ENCODE measurements at regions not wholly inside any gene's neighbourhood (a gene's known extent, or its start where the extent isn't known, plus 50 kb on each side); places are given as distances from the start of the nearest gene placed in this dataset.

- intact Hi-C loops (cut with DNase I): no loop called here
- H3K27me3 ChIP-seq: peaks cover 0 to 81% (median 0%) of the 10 kb centered on the region in 4 donors
- H3K27ac ChIP-seq: no peak overlapping the region
- DNase-seq: no peak
- no peaks in the 10 kb centered on the region for H3K9me3 ChIP-seq
- no peaks in the 10 kb centered on the region for H3K36me3 ChIP-seq
- TF ChIP-seq POLR2A (IDR thresholded peaks at IDR 0.05) (no peak), CTCF (IDR thresholded peaks at IDR 0.05) (no peak)
- no peak overlapping the region for H3K4me3 ChIP-seq
- peaks cover 0 to 6% (median 0%) of the 10 kb centered on the region in 3 donors for H3K4me1 ChIP-seq
- WGBS, 2 donors: 95% methylated on average over 7 of the region's 10 CpGs; no CpG with 5 or more reads in 1 of the 2 donors
Observed at GRCh38 chr20:58142843-58143185, 85.6 kb downstream of the ANKRD60 start.

- WGBS, 2 donors: 63 to 80% methylated on average over 13 to 16 of the region's 19 CpGs
- Histone ChIP-seq H3K27ac (no peak overlapping the region), H3K4me1 (peaks cover 0 to 6% (median 0%) of the 10 kb centered on the region in 3 donors), H3K36me3 (no peaks in the 10 kb centered on the region), H3K9me3 (no peaks in the 10 kb centered on the region), H3K4me3 (no peak overlapping the region), H3K27me3 (peaks cover 0 to 81% (median 0%) of the 10 kb centered on the region in 4 donors)
- DNase-seq: no peak
- intact Hi-C loops (cut with DNase I): no loop called here
- TF ChIP-seq POLR2A (IDR thresholded peaks at IDR 0.05) (no peak), CTCF (IDR thresholded peaks at IDR 0.05) (no peak)
Observed at GRCh38 chr20:58141971-58142842, 86.2 kb downstream of the ANKRD60 start.

GRCh38 chr20:58141496-58141895, 87.0 kb downstream of the ANKRD60 start:
- Histone ChIP-seq H3K27me3 (peaks cover 0 to 82% (median 0%) of the 10 kb centered on the region in 4 donors), H3K9me3 (no peaks in the 10 kb centered on the region), H3K36me3 (no peaks in the 10 kb centered on the region), H3K4me3 (no peak overlapping the region), H3K27ac (no peak overlapping the region), H3K4me1 (peaks cover 0 to 11% (median 0%) of the 10 kb centered on the region in 3 donors)
- TF ChIP-seq CTCF (IDR thresholded peaks at IDR 0.05) (no peak), POLR2A (IDR thresholded peaks at IDR 0.05) (no peak)
- intact Hi-C loops (cut with DNase I): no loop called here
- no peak for DNase-seq
- WGBS, 2 donors: 79% methylated on average over 4 of the region's 4 CpGs

- TF ChIP-seq CTCF (IDR thresholded peaks at IDR 0.05) (no peak), POLR2A (IDR thresholded peaks at IDR 0.05) (no peak)
- no peak for DNase-seq
- H3K4me1 ChIP-seq: peaks cover 0 to 15% (median 0%) of the 10 kb centered on the region in 3 donors
- no peak overlapping the region for H3K27ac ChIP-seq
- no peaks in the 10 kb centered on the region for H3K36me3 ChIP-seq
- no peak overlapping the region for H3K4me3 ChIP-seq
- no peaks in the 10 kb centered on the region for H3K9me3 ChIP-seq
- intact Hi-C loops (cut with DNase I): no loop called here
- 52 to 75% methylated on average over 2 to 3 of the region's 3 CpGs for WGBS, 2 donors
- H3K27me3 ChIP-seq: peaks cover 0 to 85% (median 0%) of the 10 kb centered on the region in 4 donors
Observed at GRCh38 chr20:58140787-58141425, 87.5 kb downstream of the ANKRD60 start.

All from esophagus squamous epithelium (tissue), 5 donors.